ENCODE measurements at regions not wholly inside any gene's neighbourhood (a gene's known extent, or its start where the extent isn't known, plus 50 kb on each side); places are given as distances from the start of the nearest gene placed in this dataset.

GRCh38 chr3:23041918-23042696, 161.0 kb upstream of the UBE2E2 start:
- no peak for TF ChIP-seq CTCF (IDR thresholded peaks at IDR 0.05; ENCODE audit: borderline replicate concordance, control extremely low read depth, extremely low read depth, insufficient read depth, missing control alignments)
- in situ Hi-C loops (cut with MboI; ENCODE audit: low sequenced_read_pairs, unreplicated experiment) = no loop called here
- DNase-seq (ENCODE audit: low spot score) = no peak

- TF ChIP-seq CTCF (IDR thresholded peaks at IDR 0.05; ENCODE audit: borderline replicate concordance, control extremely low read depth, extremely low read depth, insufficient read depth, missing control alignments) = no peak
- DNase-seq (ENCODE audit: low spot score) = no peak
- in situ Hi-C loops (cut with MboI; ENCODE audit: low sequenced_read_pairs, unreplicated experiment) = no loop called here
Measured at GRCh38 chr3:23044463-23044862, 158.7 kb upstream of the UBE2E2 start.

- TF ChIP-seq CTCF (IDR thresholded peaks at IDR 0.05; ENCODE audit: borderline replicate concordance, control extremely low read depth, extremely low read depth, insufficient read depth, missing control alignments) = no peak
- DNase-seq (ENCODE audit: low spot score) = no peak
- in situ Hi-C loops (cut with MboI; ENCODE audit: low sequenced_read_pairs, unreplicated experiment) = no loop called here
Measured at GRCh38 chr3:23046536-23046935, 156.6 kb upstream of the UBE2E2 start.

GRCh38 chr3:23051240-23052140, 151.6 kb upstream of the UBE2E2 start:
- no peak for TF ChIP-seq CTCF (IDR thresholded peaks at IDR 0.05; ENCODE audit: borderline replicate concordance, control extremely low read depth, extremely low read depth, insufficient read depth, missing control alignments)
- DNase-seq (ENCODE audit: low spot score) = no peak
- in situ Hi-C loops (cut with MboI; ENCODE audit: low sequenced_read_pairs, unreplicated experiment) = no loop called here

- in situ Hi-C loops (cut with MboI; ENCODE audit: low sequenced_read_pairs, unreplicated experiment) = no loop called here
- DNase-seq (ENCODE audit: low spot score) = no peak
- TF ChIP-seq CTCF (IDR thresholded peaks at IDR 0.05; ENCODE audit: borderline replicate concordance, control extremely low read depth, extremely low read depth, insufficient read depth, missing control alignments) = no peak
Measured at GRCh38 chr3:23052208-23052607, 150.9 kb upstream of the UBE2E2 start.

GRCh38 chr3:23052620-23053019, 150.5 kb upstream of the UBE2E2 start:
- no peak for TF ChIP-seq CTCF (IDR thresholded peaks at IDR 0.05; ENCODE audit: borderline replicate concordance, control extremely low read depth, extremely low read depth, insufficient read depth, missing control alignments)
- no peak for DNase-seq (ENCODE audit: low spot score)
- in situ Hi-C loops (cut with MboI; ENCODE audit: low sequenced_read_pairs, unreplicated experiment) = no loop called here

All from GM13976 (cell line).